ENCODE measurements at regions not wholly inside any gene's neighbourhood (a gene's known extent, or its start where the extent isn't known, plus 50 kb on each side); places are given as distances from the start of the nearest gene placed in this dataset.
A peak's percentile ranks its signal among the peaks of the same experiment; 100 is the strongest.

GRCh38 chr4:100823993-100824323 is 306.1 kb upstream of the EMCN start:
- Histone ChIP-seq H3K79me2 (ENCODE audit: insufficient read depth) (no peaks in the 10 kb centered on the region), H3K27me3 (ENCODE audit: insufficient read depth) (no peaks in the 10 kb centered on the region), H3K4me3 (ENCODE audit: low read depth in 2 of 2, low read length in 1 of 2) (no peak overlapping the region), H2AFZ (ENCODE audit: low read depth) (0 out of 2 replicates have a peak overlapping the region, but pooled peaks have one; percentile 12), H4K20me1 (ENCODE audit: insufficient read depth) (no peaks in the 10 kb centered on the region), H3K27ac (ENCODE audit: low read depth in 2 of 2, low read length in 1 of 2) (no peak overlapping the region), H3K36me3 (replicated peaks in 1 of 2; ENCODE audit: control insufficient read depth in 1 of 2, insufficient read depth in 2 of 2, low read length in 1 of 2) (no peaks in the 10 kb centered on the region), H3K9me3 (no peaks in the 10 kb centered on the region), H3K4me1 (ENCODE audit: control insufficient read depth in 1 of 2, insufficient read depth in 2 of 2, low read depth in 1 of 2, low read length in 1 of 2) (0 out of 4 replicates have a peak, but pooled peaks cover 0 to 4% of the 10 kb centered on the region in 2 experiments), H3F3A (replicated peaks; ENCODE audit: insufficient read depth) (no peaks in the 10 kb centered on the region), H3K9ac (no peak overlapping the region), H3K9me2 (no peaks in the 10 kb centered on the region), H3K4me2 (no peak overlapping the region)
- ChIA-PET POLR2A (no interaction called here), CTCF (interaction anchor here (1.1 to 1.9 kb wide), 3 partner anchors 14 to 308 kb away, joined by 3 to 5 read pairs (median 3); no protein-coding TSS in a partner anchor)
- TF ChIP-seq GATA2 (CRISPR knock-in tag; IDR thresholded peaks at IDR 0.05) (no peak), RFX5 (IDR thresholded peaks at IDR 0.05; ENCODE audit: low read length) (no peak), NRF1 (IDR thresholded peaks at IDR 0.05; ENCODE audit: low read depth, low read length) (no peak), RAD21 (IDR thresholded peaks at IDR 0.05; ENCODE audit: low read length) (no peak), PBX3 (IDR thresholded peaks at IDR 0.05) (no peak), RCOR1 (IDR thresholded peaks at IDR 0.05; ENCODE audit: low read length) (no peak), GABPA (IDR thresholded peaks at IDR 0.05; ENCODE audit: low read depth) (no peak), POLR2AphosphoS5 (IDR thresholded peaks at IDR 0.05; ENCODE audit: low read depth, low read length) (no peak), SMC3 (IDR thresholded peaks at IDR 0.05; ENCODE audit: low read depth, low read length) (no peak), MEF2A (IDR thresholded peaks at IDR 0.05; ENCODE audit: borderline replicate concordance, low read depth) (no peak), TAF1 (IDR thresholded peaks at IDR 0.05; ENCODE audit: borderline replicate concordance, low read depth, low read length) (no peak), TCF12 (IDR thresholded peaks at IDR 0.05) (no peak), SIN3A (IDR thresholded peaks at IDR 0.05; ENCODE audit: borderline replicate concordance, low read depth, low read length) (no peak)
- no peak for DNase-seq

- no peaks in the 10 kb centered on the region for H3K9me2 ChIP-seq
- H3K27ac ChIP-seq (ENCODE audit: low read depth in 2 of 2, low read length in 1 of 2) = no peak overlapping the region
- H3F3A ChIP-seq (replicated peaks; ENCODE audit: insufficient read depth) = no peaks in the 10 kb centered on the region
- no peaks in the 10 kb centered on the region for H3K36me3 ChIP-seq (replicated peaks in 1 of 2; ENCODE audit: control insufficient read depth in 1 of 2, insufficient read depth in 2 of 2, low read length in 1 of 2)
- ChIA-PET POLR2A (no interaction called here), CTCF (interaction anchor here (1.1 to 1.9 kb wide), 3 partner anchors 13 to 307 kb away, joined by 3 to 5 read pairs (median 3); no protein-coding TSS in a partner anchor)
- no peak overlapping the region for H3K4me3 ChIP-seq (ENCODE audit: low read depth in 2 of 2, low read length in 1 of 2)
- H4K20me1 ChIP-seq (ENCODE audit: insufficient read depth) = no peaks in the 10 kb centered on the region
- H3K27me3 ChIP-seq (ENCODE audit: insufficient read depth) = no peaks in the 10 kb centered on the region
- 72% methylated on average over 4 of the region's 4 CpGs for WGBS (ENCODE audit: low lambda C conversion rate)
- no peak for DNase-seq
- H3K4me2 ChIP-seq = no peak overlapping the region
- no peaks in the 10 kb centered on the region for H3K79me2 ChIP-seq (ENCODE audit: insufficient read depth)
- no peaks in the 10 kb centered on the region for H3K9me3 ChIP-seq
- 0 out of 4 replicates have a peak, but pooled peaks cover 0 to 4% of the 10 kb centered on the region in 2 experiments for H3K4me1 ChIP-seq (ENCODE audit: control insufficient read depth in 1 of 2, insufficient read depth in 2 of 2, low read depth in 1 of 2, low read length in 1 of 2)
- no peak overlapping the region for H3K9ac ChIP-seq
- H2AFZ ChIP-seq (ENCODE audit: low read depth) = no peak overlapping the region
- TF ChIP-seq FOXM1 (IDR thresholded peaks at IDR 0.05; ENCODE audit: low read depth) (no peak), JUND (IDR thresholded peaks at IDR 0.05) (peak; percentile 54), MXI1 (IDR thresholded peaks at IDR 0.05; ENCODE audit: low read depth, low read length) (no peak), CHD2 (IDR thresholded peaks at IDR 0.05; ENCODE audit: low read length, partially characterized antibody) (no peak), NFIC (IDR thresholded peaks at IDR 0.05; ENCODE audit: borderline replicate concordance) (no peak), SIN3A (IDR thresholded peaks at IDR 0.05; ENCODE audit: borderline replicate concordance, low read depth, low read length) (no peak), FOSL2 (IDR thresholded peaks at IDR 0.05; ENCODE audit: borderline replicate concordance, low read depth) (peak; percentile 61; the same call in 1 of the 2 replicates), EZH2phosphoT487 (IDR thresholded peaks at IDR 0.05; ENCODE audit: borderline replicate concordance, low read depth) (no peak), TCF12 (IDR thresholded peaks at IDR 0.05) (no peak), RXRA (IDR thresholded peaks at IDR 0.05; ENCODE audit: borderline replicate concordance, low read depth) (no peak), FOXJ3 (CRISPR knock-in tag; IDR thresholded peaks at IDR 0.05) (no peak), GATA2 (CRISPR knock-in tag; IDR thresholded peaks at IDR 0.05) (no peak), EP300 (IDR thresholded peaks at IDR 0.05; ENCODE audit: borderline replicate concordance in 1 of 2, low read depth in 1 of 2, low read length in 1 of 2) (peak in 1 of 2 experiments; percentile 42; a peak in 1 of 4 replicates), CTCF (IDR thresholded peaks at IDR 0.05) (no peak)
Observed at GRCh38 chr4:100823066-100823992, 305.5 kb upstream of the EMCN start.

All from SK-N-SH (cell line).